AG04450 (cell line): ENCODE measurements at regions not wholly inside any gene's neighbourhood (a gene's known extent, or its start where the extent isn't known, plus 50 kb on each side); places are given as distances from the start of the nearest gene placed in this dataset.

ENCODE experiments used
- CTCF ChIA-PET: fragments of 300-600, 350-600 bp; formaldehyde crosslinking; extraction: SDS; loops from one replicate; lab custom pipeline; 2022; ENCODE audit warnings: antibody characterized with exemption, inconsistent platforms; lab: Charles Lee
- POLR2A ChIA-PET: fragments of 350-600 bp; formaldehyde crosslinking; extraction: SDS; loops from one replicate; lab custom pipeline; 2021; ENCODE audit warnings: antibody characterized with exemption, inconsistent platforms; lab: Yijun Ruan, JAX
- DNase-seq: peaks from one replicate; pipeline ENCODE4 v3.0.0-alpha.2; 2011; ENCODE audit warnings: low read depth, low spot score
- H3K27ac ChIP-seq: one replicate; pipeline ENCODE4 v1.5.1; 2012; ENCODE audit warnings: low read depth, low read length, control low read depth
- H3K27me3 ChIP-seq: one replicate; pipeline ENCODE4 v1.6.0; 2012; ENCODE audit warnings: low read length; ENCODE audit not compliant: control insufficient read depth, insufficient read depth
- H3K4me3 ChIP-seq: 2 replicates; pipeline ENCODE4 v1.5.1; 2011; ENCODE audit warnings: mild to moderate bottlenecking, low read depth, low read length, control low read depth
- H3K9me3 ChIP-seq: 2 replicates; pipeline ENCODE4 v1.5.1; 2012; ENCODE audit warnings: low read length; ENCODE audit not compliant: control insufficient read depth, insufficient read depth
- CTCF ChIP-seq: IDR thresholded peaks from 2 replicates; pipeline ENCODE4 v1.5.1; 2011; ENCODE audit warnings: low read depth, low read length, control low read depth, inconsistent platforms

GRCh38 chr6:104414723-104415122 is 445.0 kb downstream of the HACE1 start:
- Histone ChIP-seq H3K27ac (no peak overlapping the region), H3K27me3 (no peaks in the 10 kb centered on the region), H3K4me3 (no peak overlapping the region), H3K9me3 (peaks cover 20% of the 10 kb centered on the region)
- CTCF ChIA-PET: no interaction called here
- POLR2A ChIA-PET: no interaction called here
- no peak for DNase-seq
- no peak for TF ChIP-seq CTCF

- no peak for DNase-seq
- Histone ChIP-seq H3K27me3 (no peaks in the 10 kb centered on the region), H3K9me3 (peaks cover 20% of the 10 kb centered on the region), H3K4me3 (no peak overlapping the region), H3K27ac (no peak overlapping the region)
- POLR2A ChIA-PET: no interaction called here
- no peak for TF ChIP-seq CTCF
- CTCF ChIA-PET: no interaction called here
These were observed 446.0 kb downstream of the HACE1 start for GRCh38 chr6:104413767-104414166.

GRCh38 chr6:104411302-104411701 is 448.4 kb downstream of the HACE1 start:
- ChIA-PET POLR2A (no interaction called here), CTCF (no interaction called here)
- no peak for DNase-seq

GRCh38 chr6:104409913-104410312 is 449.8 kb downstream of the HACE1 start:
- CTCF ChIA-PET: no interaction called here
- no peak overlapping the region for H3K27ac ChIP-seq
- DNase-seq: no peak

More at GRCh38 chr6:104411302-104411701, 448.4 kb downstream of the HACE1 start:
- Histone ChIP-seq H3K4me3 (no peak overlapping the region), H3K27ac (no peak overlapping the region), H3K9me3 (peaks cover 20% of the 10 kb centered on the region), H3K27me3 (no peaks in the 10 kb centered on the region)
- TF ChIP-seq CTCF: no peak

GRCh38 chr6:104407957-104408356 is 451.8 kb downstream of the HACE1 start:
- POLR2A ChIA-PET: no interaction called here
- H3K4me3 ChIP-seq: no peak overlapping the region
- no peaks in the 10 kb centered on the region for H3K27me3 ChIP-seq
- no peak overlapping the region for H3K27ac ChIP-seq
- DNase-seq: no peak
- peaks cover 15% of the 10 kb centered on the region for H3K9me3 ChIP-seq
- TF ChIP-seq CTCF: no peak
- CTCF ChIA-PET: no interaction called here

More at GRCh38 chr6:104409913-104410312, 449.8 kb downstream of the HACE1 start:
- H3K9me3 ChIP-seq: peaks cover 20% of the 10 kb centered on the region
- POLR2A ChIA-PET: no interaction called here
- no peak overlapping the region for H3K4me3 ChIP-seq
- TF ChIP-seq CTCF: no peak
- no peaks in the 10 kb centered on the region for H3K27me3 ChIP-seq
